OCI-LY7 (cell line): ENCODE measurements at regions not wholly inside any gene's neighbourhood (a gene's known extent, or its start where the extent isn't known, plus 50 kb on each side); places are given as distances from the start of the nearest gene placed in this dataset.
"Not testable (repeated sequence)": the region's sequence is repeated elsewhere in the genome, so short reads cannot be mapped to it uniquely, and the experiment has no call there.

ENCODE experiments used
- EZH2phosphoT487 ChIP-seq: fragments of 200-600 bp; sonication (generic); IDR thresholded peaks from 2 replicates; pipeline ENCODE4 v1.6.1; 2018; ENCODE audit warnings: low read depth, borderline replicate concordance, mild to moderate bottlenecking, mixed run types, antibody characterized with exemption, low read length, moderate library complexity, mixed read lengths
- TF ChIP-seq, protein P1 (sequence below): fragments of 200-600 bp; sonication (generic); conservative IDR thresholded peaks from 2 replicates; pipeline ENCODE4 v1.5.1; 2014; ENCODE audit warnings: mild to moderate bottlenecking, antibody characterized with exemption, low read length, moderate library complexity, mixed read lengths

DNA sequence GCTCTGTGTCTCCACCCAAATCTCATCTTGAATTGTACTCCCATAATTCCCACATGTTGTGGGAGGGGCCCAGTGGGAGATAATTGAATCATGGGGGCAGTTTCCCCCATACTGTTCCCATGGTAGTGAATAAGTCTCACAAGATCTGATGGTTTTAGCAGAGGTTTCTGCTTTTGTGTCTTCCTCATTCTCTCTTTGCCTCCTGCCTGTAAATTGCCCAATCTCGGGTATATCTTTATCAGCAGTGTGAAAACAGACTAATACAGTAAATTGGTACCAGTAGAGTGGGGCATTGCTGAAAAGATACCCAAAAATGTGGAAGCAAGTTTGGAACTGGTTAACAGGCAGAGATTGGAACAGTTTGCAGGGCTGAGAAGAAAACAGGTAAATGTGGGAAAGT, 278.1 kb upstream of the PCDH9 start:
- TF ChIP-seq, protein P1, sequence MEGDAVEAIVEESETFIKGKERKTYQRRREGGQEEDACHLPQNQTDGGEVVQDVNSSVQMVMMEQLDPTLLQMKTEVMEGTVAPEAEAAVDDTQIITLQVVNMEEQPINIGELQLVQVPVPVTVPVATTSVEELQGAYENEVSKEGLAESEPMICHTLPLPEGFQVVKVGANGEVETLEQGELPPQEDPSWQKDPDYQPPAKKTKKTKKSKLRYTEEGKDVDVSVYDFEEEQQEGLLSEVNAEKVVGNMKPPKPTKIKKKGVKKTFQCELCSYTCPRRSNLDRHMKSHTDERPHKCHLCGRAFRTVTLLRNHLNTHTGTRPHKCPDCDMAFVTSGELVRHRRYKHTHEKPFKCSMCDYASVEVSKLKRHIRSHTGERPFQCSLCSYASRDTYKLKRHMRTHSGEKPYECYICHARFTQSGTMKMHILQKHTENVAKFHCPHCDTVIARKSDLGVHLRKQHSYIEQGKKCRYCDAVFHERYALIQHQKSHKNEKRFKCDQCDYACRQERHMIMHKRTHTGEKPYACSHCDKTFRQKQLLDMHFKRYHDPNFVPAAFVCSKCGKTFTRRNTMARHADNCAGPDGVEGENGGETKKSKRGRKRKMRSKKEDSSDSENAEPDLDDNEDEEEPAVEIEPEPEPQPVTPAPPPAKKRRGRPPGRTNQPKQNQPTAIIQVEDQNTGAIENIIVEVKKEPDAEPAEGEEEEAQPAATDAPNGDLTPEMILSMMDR, result not testable (repeated sequence)
- TF ChIP-seq EZH2phosphoT487, result not testable (repeated sequence)
